ENCODE measurements at regions not wholly inside any gene's neighbourhood (a gene's known extent, or its start where the extent isn't known, plus 50 kb on each side); places are given as distances from the start of the nearest gene placed in this dataset.

GRCh38 chr13:73367886-73368285 is 309.1 kb downstream of the KLF5 start:
- no peak for TF ChIP-seq POLR2A (IDR thresholded peaks at IDR 0.05; ENCODE audit: low read length)
- TF ChIP-seq GATA1 (IDR thresholded peaks at IDR 0.05; ENCODE audit: low read depth, low read length) = no peak
